ENCODE measurements at regions not wholly inside any gene's neighbourhood (a gene's known extent, or its start where the extent isn't known, plus 50 kb on each side); places are given as distances from the start of the nearest gene placed in this dataset.

DNA sequence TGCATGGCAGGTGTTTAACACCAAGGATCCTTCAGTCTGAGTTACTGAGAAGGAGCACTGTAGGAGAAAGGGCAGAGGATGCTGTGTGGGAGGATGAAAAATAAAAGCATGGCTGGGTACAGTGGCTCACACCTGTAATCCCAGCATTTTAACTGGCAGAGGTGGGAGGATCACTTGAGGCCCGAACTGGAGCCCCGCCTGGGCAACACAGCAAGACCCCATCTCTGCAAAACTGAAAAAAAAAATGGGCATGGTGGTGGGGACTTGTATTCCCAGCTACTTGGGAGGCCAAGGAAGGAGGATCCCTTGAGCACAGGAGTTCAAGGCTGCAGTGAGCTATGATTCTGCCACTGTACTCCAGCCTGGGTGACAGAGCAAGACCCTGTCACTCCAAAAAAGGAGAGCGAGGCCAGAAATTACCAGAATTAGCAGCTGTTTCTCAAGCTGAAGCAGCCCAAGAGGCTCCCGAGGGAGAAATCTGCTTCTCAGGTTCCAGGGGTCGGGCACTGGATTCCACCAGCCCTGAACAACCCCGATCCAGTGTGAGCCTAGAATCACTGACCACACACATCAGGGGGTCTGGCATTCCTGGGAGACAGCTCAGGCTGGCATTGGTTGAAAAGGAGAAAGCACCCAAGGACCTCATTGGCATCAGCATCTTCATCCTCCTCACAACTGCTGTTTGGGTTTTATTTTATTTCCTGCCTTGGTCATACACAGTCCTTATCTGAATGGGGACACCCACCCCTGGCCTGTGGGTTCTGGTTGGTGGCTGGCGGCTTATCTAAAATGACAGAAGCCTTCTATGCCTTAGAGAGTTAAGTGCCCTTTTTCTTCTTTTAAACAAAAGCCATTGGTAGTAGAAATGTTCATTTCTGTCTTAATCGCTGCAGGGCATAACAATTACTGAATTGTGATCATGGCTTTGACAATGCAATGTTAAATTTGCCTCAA is 66.3 kb upstream of the TRIM2 start:
- Mint-ChIP-seq H3K27me3 (ENCODE audit: low read depth, unreplicated experiment) (no peaks in the 10 kb centered on the region), H3K36me3 (ENCODE audit: low read depth, unreplicated experiment) (no peaks in the 10 kb centered on the region), H3K9me3 (ENCODE audit: unreplicated experiment) (no peaks in the 10 kb centered on the region), H3K4me3 (ENCODE audit: unreplicated experiment) (peak overlapping the region; percentile 50), H3K4me1 (ENCODE audit: low read depth, unreplicated experiment) (peaks cover 16% of the 10 kb centered on the region), H3K27ac (ENCODE audit: unreplicated experiment) (no peak overlapping the region)
- Histone ChIP-seq H3K4me3 (ENCODE audit: insufficient read depth, low read depth, low read length) (no peak overlapping the region), H3K79me2 (ENCODE audit: insufficient read depth, low read length) (no peaks in the 10 kb centered on the region), H2AFZ (ENCODE audit: low read depth, low read length) (no peak overlapping the region), H4K20me1 (ENCODE audit: insufficient read depth, low read length) (no peaks in the 10 kb centered on the region), H3K4me2 (ENCODE audit: low read length) (no peak overlapping the region), H3K27me3 (ENCODE audit: insufficient read depth, low read length) (no peaks in the 10 kb centered on the region), H3K9ac (ENCODE audit: low read length) (no peak overlapping the region), H3K4me1 (ENCODE audit: insufficient read depth, low read length) (peaks cover 5% of the 10 kb centered on the region), H3K9me3 (ENCODE audit: insufficient read depth, low read depth, low read length) (no peaks in the 10 kb centered on the region), H3K27ac (ENCODE audit: low read depth, low read length) (no peak overlapping the region), H3K36me3 (ENCODE audit: insufficient read depth, low read length) (no peaks in the 10 kb centered on the region)
- FAIRE-seq (no peak), DNase-seq (ENCODE audit: low read depth) (no peak)
- TF ChIP-seq, protein P1, sequence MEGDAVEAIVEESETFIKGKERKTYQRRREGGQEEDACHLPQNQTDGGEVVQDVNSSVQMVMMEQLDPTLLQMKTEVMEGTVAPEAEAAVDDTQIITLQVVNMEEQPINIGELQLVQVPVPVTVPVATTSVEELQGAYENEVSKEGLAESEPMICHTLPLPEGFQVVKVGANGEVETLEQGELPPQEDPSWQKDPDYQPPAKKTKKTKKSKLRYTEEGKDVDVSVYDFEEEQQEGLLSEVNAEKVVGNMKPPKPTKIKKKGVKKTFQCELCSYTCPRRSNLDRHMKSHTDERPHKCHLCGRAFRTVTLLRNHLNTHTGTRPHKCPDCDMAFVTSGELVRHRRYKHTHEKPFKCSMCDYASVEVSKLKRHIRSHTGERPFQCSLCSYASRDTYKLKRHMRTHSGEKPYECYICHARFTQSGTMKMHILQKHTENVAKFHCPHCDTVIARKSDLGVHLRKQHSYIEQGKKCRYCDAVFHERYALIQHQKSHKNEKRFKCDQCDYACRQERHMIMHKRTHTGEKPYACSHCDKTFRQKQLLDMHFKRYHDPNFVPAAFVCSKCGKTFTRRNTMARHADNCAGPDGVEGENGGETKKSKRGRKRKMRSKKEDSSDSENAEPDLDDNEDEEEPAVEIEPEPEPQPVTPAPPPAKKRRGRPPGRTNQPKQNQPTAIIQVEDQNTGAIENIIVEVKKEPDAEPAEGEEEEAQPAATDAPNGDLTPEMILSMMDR (IDR thresholded peaks at IDR 0.05; ENCODE audit: insufficient read depth, low read depth, low read length): no peak
- TF ChIP-seq EZH2 (IDR thresholded peaks at IDR 0.05; ENCODE audit: insufficient read depth, low read length): no peak

DNA sequence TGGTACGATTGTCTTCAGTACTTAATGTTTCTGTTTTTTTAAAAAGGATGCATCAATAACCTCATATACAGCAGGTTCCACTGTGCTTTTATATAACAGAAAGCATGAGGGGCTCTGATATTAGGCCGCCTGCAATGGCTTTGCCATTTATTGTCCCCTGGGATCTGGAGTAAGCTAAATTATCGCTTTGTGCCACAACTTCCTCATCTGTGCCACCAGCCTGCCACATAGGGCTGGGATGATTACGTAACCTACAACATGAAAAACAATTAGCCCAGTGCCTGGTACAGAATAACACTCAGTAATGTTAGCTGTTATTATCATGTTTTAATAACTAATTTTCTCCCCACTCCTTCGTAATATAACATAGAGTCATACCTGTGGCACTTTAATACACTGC is 65.5 kb upstream of the TRIM2 start:
- FAIRE-seq: no peak
- H3K4me1 Mint-ChIP-seq (ENCODE audit: low read depth, unreplicated experiment): peaks cover 20% of the 10 kb centered on the region

More for the DNA sequence above, 65.5 kb upstream of the TRIM2 start:
- no peaks in the 10 kb centered on the region for H3K27me3 Mint-ChIP-seq (ENCODE audit: low read depth, unreplicated experiment)
- no peaks in the 10 kb centered on the region for H3K36me3 Mint-ChIP-seq (ENCODE audit: low read depth, unreplicated experiment)
- Histone ChIP-seq H3K27ac (ENCODE audit: low read depth, low read length) (no peak overlapping the region), H2AFZ (ENCODE audit: low read depth, low read length) (no peak overlapping the region), H4K20me1 (ENCODE audit: insufficient read depth, low read length) (no peaks in the 10 kb centered on the region), H3K9me3 (ENCODE audit: insufficient read depth, low read depth, low read length) (no peaks in the 10 kb centered on the region), H3K9ac (ENCODE audit: low read length) (no peak overlapping the region), H3K4me1 (ENCODE audit: insufficient read depth, low read length) (peaks cover 13% of the 10 kb centered on the region), H3K36me3 (ENCODE audit: insufficient read depth, low read length) (no peaks in the 10 kb centered on the region), H3K4me3 (ENCODE audit: insufficient read depth, low read depth, low read length) (no peak overlapping the region), H3K79me2 (ENCODE audit: insufficient read depth, low read length) (no peaks in the 10 kb centered on the region), H3K4me2 (ENCODE audit: low read length) (no peak overlapping the region), H3K27me3 (ENCODE audit: insufficient read depth, low read length) (no peaks in the 10 kb centered on the region)
- H3K4me3 Mint-ChIP-seq (ENCODE audit: unreplicated experiment): no peak overlapping the region
- TF ChIP-seq, protein P1 (IDR thresholded peaks at IDR 0.05; ENCODE audit: insufficient read depth, low read depth, low read length): no peak
- no peak for TF ChIP-seq EZH2 (IDR thresholded peaks at IDR 0.05; ENCODE audit: insufficient read depth, low read length)
- no peak overlapping the region for H3K27ac Mint-ChIP-seq (ENCODE audit: unreplicated experiment)
- no peak for DNase-seq (ENCODE audit: low read depth)
- no peaks in the 10 kb centered on the region for H3K9me3 Mint-ChIP-seq (ENCODE audit: unreplicated experiment)

Measured in astrocyte (in vitro differentiated cells and primary cell).